ENCODE measurements at regions not wholly inside any gene's neighbourhood (a gene's known extent, or its start where the extent isn't known, plus 50 kb on each side); places are given as distances from the start of the nearest gene placed in this dataset.

GRCh38 chr12:53816360-53817020, 64.7 kb upstream of the CISTR start:
- TF ChIP-seq POLR2A (IDR thresholded peaks at IDR 0.05): no peak
- no peak for TF ChIP-seq POLR2AphosphoS5 (IDR thresholded peaks at IDR 0.05)

All from breast epithelium (tissue), 3 donors.